HEK293T (cell line): ENCODE measurements at regions not wholly inside any gene's neighbourhood (a gene's known extent, or its start where the extent isn't known, plus 50 kb on each side); places are given as distances from the start of the nearest gene placed in this dataset.

ENCODE experiments used
- ARNT ChIP-seq: fragments of 450-650 bp; IDR thresholded peaks from 2 replicates; pipeline ENCODE4 v1.6.1; 2017; ENCODE audit warnings: mild to moderate bottlenecking
- BHLHE40 ChIP-seq: fragments of 450-650 bp; IDR thresholded peaks from 2 replicates; pipeline ENCODE4 v1.6.1; 2016; ENCODE audit warnings: mild to moderate bottlenecking, moderate library complexity, borderline replicate concordance
- ELF4 ChIP-seq: fragments of 450-650 bp; IDR thresholded peaks from 2 replicates; pipeline ENCODE4 v1.6.1; 2017; ENCODE audit warnings: antibody characterized with exemption
- L3MBTL2 ChIP-seq: fragments of 450-650 bp; conservative IDR thresholded peaks from 2 replicates; pipeline ENCODE4 v1.6.1; 2016; ENCODE audit warnings: mild to moderate bottlenecking
- NFRKB ChIP-seq: fragments of 450-650 bp; IDR thresholded peaks from 2 replicates; pipeline ENCODE4 v1.6.1; 2016; ENCODE audit warnings: mild to moderate bottlenecking, moderate library complexity
- PKNOX1 ChIP-seq: fragments of 450-650 bp; IDR thresholded peaks from 2 replicates; pipeline ENCODE4 v1.6.1; 2016
- SP1 ChIP-seq: fragments of 450-650 bp; IDR thresholded peaks from 2 replicates; pipeline ENCODE4 v1.6.1; 2017
- SUZ12 ChIP-seq: fragments of 450-650 bp; IDR thresholded peaks from 2 replicates; pipeline ENCODE4 v1.6.1; 2016; ENCODE audit warnings: mild to moderate bottlenecking
- TARDBP ChIP-seq: fragments of 450-650 bp; IDR thresholded peaks from 2 replicates; pipeline ENCODE4 v1.6.1; 2016

GRCh38 chr22:22827187-22827939, 60.3 kb upstream of the IGLL5 start:
- TF ChIP-seq SUZ12 = no peak
- no peak for TF ChIP-seq ELF4
- TF ChIP-seq ARNT = no peak
- TF ChIP-seq PKNOX1 = no peak
- no peak for TF ChIP-seq TARDBP
- no peak for TF ChIP-seq NFRKB
- no peak for TF ChIP-seq BHLHE40
- TF ChIP-seq SP1 = no peak
- TF ChIP-seq L3MBTL2 = no peak
